VCaP (cell line): ENCODE measurements at regions not wholly inside any gene's neighbourhood (a gene's known extent, or its start where the extent isn't known, plus 50 kb on each side); places are given as distances from the start of the nearest gene placed in this dataset.

Experiments
- H3K27ac ChIP-seq: fragments of 450-650 bp; 2 replicates; pipeline ENCODE4 v1.5.1; 2017
- CTCF ChIP-seq: fragments of 450-650 bp; conservative IDR thresholded peaks from 2 replicates; pipeline ENCODE4 v1.5.1; 2017; ENCODE audit warnings: mild to moderate bottlenecking, moderate library complexity

GRCh38 chr6:14638435-14638905 is 520.9 kb downstream of the CD83 start:
- no peak overlapping the region for H3K27ac ChIP-seq
- no peak for TF ChIP-seq CTCF

- H3K27ac ChIP-seq, result no peak overlapping the region
- TF ChIP-seq CTCF, result no peak
These were observed 521.6 kb downstream of the CD83 start for GRCh38 chr6:14638906-14639761.

GRCh38 chr6:14639983-14640599 is 522.5 kb downstream of the CD83 start:
- TF ChIP-seq CTCF, result no peak
- H3K27ac ChIP-seq, result no peak overlapping the region

GRCh38 chr6:14640631-14641030 is 523.1 kb downstream of the CD83 start:
- TF ChIP-seq CTCF, result no peak
- H3K27ac ChIP-seq, result no peak overlapping the region

GRCh38 chr6:14641423-14642135 is 524.0 kb downstream of the CD83 start:
- TF ChIP-seq CTCF, result no peak
- no peak overlapping the region for H3K27ac ChIP-seq

- no peak for TF ChIP-seq CTCF
These were observed 524.5 kb downstream of the CD83 start for GRCh38 chr6:14642136-14642505.

GRCh38 chr6:14642842-14643241 is 525.3 kb downstream of the CD83 start:
- TF ChIP-seq CTCF, result no peak
- H3K27ac ChIP-seq, result no peak overlapping the region

More at GRCh38 chr6:14642136-14642505, 524.5 kb downstream of the CD83 start:
- H3K27ac ChIP-seq, result no peak overlapping the region
